ENCODE measurements at regions not wholly inside any gene's neighbourhood (a gene's known extent, or its start where the extent isn't known, plus 50 kb on each side); places are given as distances from the start of the nearest gene placed in this dataset.
"Not testable (repeated sequence)": the region's sequence is repeated elsewhere in the genome, so short reads cannot be mapped to it uniquely, and the experiment has no call there.

GRCh38 chr18:40307627-40308026 is 1647.4 kb upstream of the PIK3C3 start:
- DNase-seq = no peak

DNA sequence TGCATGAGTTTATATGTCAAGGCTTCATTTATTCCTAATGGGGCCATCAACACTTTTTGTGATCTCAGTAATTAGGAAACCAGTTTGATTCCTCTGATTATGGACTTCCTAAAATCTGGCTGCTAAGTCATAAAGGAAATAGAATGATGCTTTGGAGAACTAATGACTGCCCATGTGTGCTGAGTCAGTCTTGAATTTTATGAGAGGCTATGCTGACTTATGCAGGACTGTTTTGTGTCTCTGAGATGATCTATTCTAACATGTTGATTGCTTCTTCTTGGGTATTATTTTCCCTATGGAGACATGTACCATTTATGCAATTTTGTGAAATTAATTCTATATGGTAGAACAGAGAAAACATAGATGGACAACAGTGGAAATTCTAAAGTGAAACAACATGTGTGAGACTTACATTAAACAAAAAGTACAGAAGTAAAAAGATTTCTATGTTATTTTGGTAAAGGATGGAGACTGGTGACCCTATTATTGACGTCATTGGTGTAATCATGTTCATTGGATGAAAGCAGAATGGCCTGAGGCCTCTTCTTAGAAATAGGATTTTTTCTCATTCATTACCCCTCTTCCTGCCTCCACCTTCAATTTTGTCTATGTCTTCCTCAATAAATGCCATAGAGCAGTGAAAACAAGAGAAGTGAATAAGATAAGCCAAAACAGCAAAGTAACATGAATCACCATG is 1658.2 kb upstream of the PIK3C3 start:
- no peak for DNase-seq

DNA sequence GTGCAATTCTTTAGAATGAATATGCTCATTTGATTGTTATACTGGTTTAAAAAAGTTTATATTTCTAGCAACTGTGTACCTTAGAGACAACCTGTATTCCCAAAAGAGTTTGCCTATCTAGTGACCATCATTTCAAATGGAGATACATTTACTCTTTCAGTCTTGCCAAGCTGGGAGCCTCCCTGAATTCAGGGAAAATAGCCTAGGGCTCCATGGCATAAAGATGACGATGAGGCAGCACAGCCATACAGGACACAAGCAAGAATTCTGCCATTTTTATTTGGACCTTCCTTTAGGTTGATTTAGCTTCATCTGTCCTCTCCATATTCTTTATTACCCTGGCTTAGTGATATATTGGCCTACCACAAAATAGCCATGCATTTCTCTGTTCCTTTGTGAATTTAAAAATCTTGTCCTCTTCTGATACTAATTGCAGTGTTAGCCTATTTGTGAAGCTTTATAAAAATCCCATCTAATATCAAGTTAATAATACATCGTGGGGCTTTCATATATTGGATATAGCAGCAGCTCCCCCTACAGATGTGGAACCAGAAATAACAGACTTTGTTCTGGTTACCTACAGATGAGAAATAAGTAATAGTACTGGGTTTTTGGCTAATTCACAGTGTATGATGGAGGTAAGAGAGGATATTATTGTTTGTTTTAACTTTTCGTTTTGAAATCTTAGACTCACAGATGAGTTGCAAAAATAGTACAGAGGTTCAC is 1661.9 kb upstream of the PIK3C3 start:
- no peak for DNase-seq

DNA sequence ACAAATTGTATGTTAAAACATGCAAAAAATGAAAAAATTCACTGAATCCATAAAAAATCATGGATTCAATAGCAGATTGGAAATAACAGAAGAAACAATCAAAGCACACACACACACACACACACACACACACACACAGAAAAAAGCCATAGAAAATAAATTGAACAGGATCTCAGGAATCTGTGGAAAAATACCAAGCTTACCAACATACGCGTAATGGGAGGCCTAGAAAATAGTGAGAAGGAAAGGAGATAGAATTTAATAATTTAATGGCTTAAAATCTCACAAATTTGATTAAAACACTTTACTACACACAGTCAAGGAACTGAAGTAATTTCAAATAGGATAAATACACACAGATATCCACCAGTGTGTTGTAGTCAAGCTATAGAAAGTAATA is 1671.5 kb upstream of the PIK3C3 start:
- DNase-seq = no peak

DNA sequence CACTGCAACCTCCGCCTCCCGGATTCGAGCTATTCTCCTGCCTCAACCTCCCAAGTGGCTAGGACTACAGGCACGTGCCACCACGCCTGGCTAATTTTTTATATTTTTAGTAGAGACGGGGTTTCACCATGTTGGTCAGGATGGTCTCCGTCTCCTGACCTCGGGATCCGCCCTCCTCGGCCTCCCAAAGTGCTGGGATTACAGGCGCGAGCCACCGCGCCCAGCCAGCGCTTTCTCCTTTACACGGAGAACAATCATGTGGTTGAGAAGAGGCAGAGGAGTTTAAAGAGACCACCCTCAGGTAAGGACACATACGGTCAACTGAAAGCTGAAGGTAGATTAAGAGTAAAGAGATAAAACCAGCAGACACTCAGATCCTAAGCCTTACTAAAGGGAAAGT is 1673.7 kb upstream of the PIK3C3 start:
- DNase-seq = not testable (repeated sequence)

- no peak for DNase-seq
These were observed 1680.3 kb upstream of the PIK3C3 start for GRCh38 chr18:40274618-40275196.

DNA sequence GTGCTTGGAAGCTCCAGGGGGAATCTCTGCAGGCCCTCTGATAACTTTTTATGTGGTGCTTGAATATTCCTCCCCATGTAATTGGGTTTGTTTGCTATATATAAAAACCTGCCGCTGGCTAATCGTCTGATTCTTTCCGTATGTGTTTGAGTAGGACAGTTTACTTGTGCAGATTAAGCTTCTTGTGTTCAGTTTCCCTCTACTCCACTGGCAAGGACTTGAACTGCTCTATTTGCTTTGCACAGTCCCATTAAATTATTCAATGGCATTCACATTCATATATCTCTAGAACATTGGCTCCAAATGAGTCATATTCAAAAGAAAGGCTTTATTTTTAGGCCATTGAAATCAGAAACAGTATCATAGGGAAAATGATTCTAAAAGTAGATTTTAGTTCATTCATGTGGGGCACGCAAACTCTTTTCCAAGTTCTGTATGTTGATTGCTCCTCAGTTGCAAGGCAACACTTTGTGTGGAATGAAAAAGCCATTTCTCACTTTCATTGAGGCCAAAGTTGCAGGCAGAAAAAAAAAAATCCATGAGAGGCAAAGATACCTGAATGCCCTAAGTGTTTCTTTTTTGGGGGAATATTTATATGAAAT is 1682.3 kb upstream of the PIK3C3 start:
- DNase-seq = no peak

DNA sequence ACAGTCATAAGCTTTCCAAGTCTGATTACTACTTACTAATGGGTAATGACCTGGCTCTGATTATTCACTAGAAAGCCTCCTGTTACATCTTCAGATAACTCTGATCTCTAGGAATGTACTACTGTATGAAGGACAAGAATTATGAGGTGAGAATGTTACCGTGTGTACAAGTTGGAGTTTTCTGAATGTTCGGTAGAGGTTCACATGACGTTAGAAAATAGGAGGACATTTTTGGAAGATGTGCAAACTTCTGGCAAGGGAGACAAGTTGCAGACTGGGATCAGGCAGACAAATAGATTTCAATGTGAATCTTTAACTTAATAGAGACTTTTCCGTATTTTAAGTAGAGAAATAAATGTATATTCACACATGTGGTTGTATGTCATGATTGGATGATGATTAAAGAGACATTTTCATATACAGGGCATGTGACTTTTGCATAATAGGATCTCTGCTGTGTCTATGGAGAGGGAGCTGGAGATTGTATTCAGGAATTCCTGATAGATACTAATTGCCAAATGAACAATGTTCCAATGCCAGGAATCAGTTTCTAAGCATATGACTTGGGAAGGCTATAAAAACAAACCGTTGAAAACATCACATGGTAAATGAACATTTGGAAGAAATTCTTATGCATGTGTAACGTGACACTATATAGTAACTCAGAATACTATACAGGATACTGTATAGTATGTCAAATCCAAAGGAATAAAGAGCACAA is 1695.8 kb upstream of the PIK3C3 start:
- DNase-seq = no peak

- no peak for DNase-seq
These were observed 1696.7 kb upstream of the PIK3C3 start for GRCh38 chr18:40258311-40258710.

- DNase-seq = no peak
These were observed 1704.8 kb upstream of the PIK3C3 start for GRCh38 chr18:40250236-40250635.

DNA sequence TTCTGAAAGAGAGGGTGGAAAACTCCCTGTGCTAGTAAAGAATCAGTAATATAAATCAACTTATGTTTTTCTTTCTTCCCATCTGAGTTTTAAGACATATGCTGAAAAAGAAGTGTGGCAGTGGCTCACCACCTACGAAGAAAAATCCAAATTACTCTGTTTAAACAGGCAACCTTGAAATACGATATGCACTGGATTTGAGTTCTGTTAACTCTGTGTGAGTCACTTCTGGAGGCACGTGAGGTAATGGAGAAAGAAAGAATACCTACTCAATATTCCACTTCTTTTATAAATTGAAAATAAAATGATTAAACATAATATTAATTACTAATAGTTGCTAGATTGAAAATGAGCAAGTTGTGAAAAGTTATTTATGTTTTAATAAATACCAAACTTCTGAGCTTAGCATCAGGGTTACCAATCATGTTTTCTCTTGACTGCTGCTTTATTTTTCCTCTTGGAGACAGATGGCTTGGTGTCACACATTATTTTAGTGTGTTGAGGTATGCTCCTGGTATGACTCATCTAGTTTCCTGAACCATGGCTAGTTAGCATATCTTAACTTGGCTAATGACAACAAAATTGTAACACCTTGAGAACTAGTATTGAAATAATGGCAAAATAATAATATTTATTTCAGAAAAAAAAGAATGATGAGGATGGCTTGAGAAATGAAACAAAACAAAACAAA is 1705.5 kb upstream of the PIK3C3 start:
- DNase-seq = no peak

DNA sequence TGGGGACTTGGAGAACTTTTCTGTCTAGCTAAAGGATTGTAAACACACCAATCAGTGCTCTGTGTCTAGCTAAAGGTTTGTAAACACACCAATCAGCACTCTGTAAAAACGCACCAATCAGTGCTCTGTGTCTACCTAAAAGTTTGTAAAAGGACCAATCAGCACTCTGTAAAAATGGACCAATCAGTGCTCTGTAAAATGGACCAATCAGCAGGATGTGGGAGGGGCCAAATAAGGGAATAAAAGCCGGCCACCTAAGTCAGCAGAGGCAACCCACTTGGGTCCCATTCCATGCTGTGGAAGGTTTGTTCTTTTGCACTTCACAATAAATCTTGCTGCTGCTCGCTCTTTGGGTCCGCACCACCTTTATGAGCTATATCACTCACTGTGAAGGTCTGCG is 1709.4 kb upstream of the PIK3C3 start:
- not testable (repeated sequence) for DNase-seq

GRCh38 chr18:40243607-40244006 is 1711.4 kb upstream of the PIK3C3 start:
- no peak for DNase-seq

- DNase-seq = no peak
These were observed 1719.2 kb upstream of the PIK3C3 start for GRCh38 chr18:40235836-40236235.

DNA sequence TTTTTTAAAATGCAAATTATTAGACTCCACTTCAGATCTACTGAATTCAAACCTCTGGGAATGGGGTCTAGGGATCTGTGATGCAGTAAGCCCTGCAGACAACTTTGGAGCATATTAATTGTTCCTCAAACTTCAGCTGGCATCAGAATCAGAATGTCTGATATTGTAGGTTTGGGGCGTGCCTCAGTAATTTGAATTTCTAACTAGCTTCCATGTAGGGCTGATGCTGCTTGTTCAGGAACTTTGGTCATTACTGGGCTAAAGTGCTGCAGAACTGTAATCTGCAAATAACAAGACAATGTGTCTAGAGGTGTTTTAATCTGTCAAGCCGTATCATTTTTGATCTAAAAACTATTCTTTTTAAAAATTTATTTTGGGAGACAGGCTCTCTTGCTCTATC is 1719.7 kb upstream of the PIK3C3 start:
- DNase-seq = no peak

- DNase-seq = no peak
These were observed 1721.0 kb upstream of the PIK3C3 start for GRCh38 chr18:40233931-40234616.

DNA sequence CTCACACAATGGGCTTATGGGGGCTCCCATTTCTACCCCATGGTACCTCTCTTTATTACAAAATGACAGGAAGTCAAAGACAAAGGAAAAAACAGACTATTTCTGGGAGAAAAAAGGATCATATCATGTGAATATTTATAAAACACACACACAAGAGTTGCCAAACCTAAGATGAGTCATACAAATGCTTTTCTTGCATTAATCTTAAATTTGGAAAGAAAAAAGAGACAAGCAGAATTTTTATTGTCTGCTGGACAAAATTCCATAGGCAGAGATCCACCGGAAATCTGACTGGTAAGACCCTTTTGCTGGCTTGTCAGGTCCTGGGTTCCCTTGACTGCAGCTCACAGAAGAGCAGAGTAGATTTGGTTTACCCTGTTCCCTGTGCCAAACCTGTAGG is 1732.3 kb upstream of the PIK3C3 start:
- DNase-seq = no peak

DNA sequence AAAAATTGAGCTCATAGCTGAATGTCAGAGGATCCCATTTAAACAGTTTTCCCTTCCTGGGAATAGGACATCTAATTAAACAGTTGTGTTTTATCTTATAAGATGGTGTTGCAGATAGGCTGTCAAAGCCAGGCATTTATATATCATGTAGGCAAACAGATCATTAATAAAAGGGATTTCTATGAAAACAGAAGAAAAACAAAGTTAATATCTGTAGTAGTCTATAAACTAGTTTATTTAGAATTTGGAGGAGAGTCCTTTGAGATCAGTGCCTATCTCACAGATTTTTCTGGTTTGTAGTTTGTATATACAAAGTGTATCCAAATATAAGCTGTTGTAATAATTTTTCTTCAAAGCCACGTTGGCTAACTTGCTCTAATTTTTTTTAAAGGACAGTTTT is 1738.2 kb upstream of the PIK3C3 start:
- DNase-seq = no peak

DNA sequence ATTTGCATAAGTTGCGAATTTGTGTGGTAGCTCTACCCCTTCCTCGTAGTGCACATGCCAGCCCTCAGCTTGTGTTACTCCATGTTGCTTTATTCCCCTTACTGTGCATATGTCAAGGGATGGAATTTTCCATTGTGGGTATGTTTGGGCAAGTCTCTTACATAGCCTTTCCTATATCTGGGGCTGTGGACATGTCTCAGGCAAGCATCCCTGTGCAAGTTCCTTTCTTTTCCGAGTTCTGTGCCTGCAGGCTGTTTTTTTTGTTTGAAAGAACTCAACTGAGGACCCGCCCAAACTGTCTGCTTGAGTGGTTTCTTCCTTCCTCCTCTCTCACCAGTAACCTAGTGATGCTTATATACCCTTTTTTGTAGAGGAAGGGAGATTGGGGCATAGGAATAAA is 1739.1 kb upstream of the PIK3C3 start:
- DNase-seq = no peak

DNA sequence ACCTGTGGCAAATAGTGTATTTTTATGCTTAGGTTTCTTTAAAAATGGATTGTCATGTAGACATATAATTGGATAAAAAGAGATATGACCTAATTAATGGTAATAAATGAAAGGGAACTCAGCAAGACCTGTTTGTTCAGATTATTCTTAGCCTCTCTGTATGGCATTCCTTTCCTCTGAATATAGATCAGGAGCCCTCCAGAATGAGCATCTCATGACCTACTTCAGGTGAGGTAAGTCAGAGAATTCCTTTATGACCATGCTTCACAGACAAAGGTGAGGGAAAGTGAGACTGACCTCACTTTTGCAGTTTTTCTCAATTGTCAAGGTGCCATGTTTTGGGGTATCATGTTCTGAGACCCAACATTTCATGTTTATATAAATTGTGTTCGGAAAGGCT is 1744.3 kb upstream of the PIK3C3 start:
- no peak for DNase-seq

- no peak for DNase-seq
These were observed 1746.1 kb upstream of the PIK3C3 start for GRCh38 chr18:40208958-40209357.

- DNase-seq = no peak
These were observed 1757.3 kb upstream of the PIK3C3 start for GRCh38 chr18:40197711-40198110.
